Left lung (tissue), 4 donors: ENCODE measurements at regions not wholly inside any gene's neighbourhood (a gene's known extent, or its start where the extent isn't known, plus 50 kb on each side); places are given as distances from the start of the nearest gene placed in this dataset.

Source experiments
- ATAC-seq: fragments of 200-7000 bp; cut with Tn5 transposase; one replicate; pipeline ENCODE4 v1.9.1; 2020; ENCODE audit warnings: moderate library complexity
- DNase-seq, 4 donors: peaks; one replicate each; pipeline ENCODE4 v3.0.0-alpha.2; 2013 to 2020
- H3K27ac ChIP-seq, 2 donors: fragments of 200-600 bp; sonication (generic) in 1 of 2; one replicate each; pipeline versions ENCODE4 v1.5.0 to v1.8.0; 2020 to 2021
- H3K27me3 ChIP-seq, 2 donors: fragments of 200-600 bp; sonication (generic) in 1 of 2; one replicate each; pipeline versions ENCODE4 v1.5.0 to v1.8.0; 2020 to 2021
- H3K36me3 ChIP-seq, 2 donors: fragments of 200-600 bp; sonication (generic) in 1 of 2; one replicate each; pipeline versions ENCODE4 v1.5.0 to v1.8.0; 2020 to 2021
- H3K4me1 ChIP-seq, 2 donors: fragments of 200-600 bp; one replicate each; pipeline ENCODE4 v1.8.0; 2021
- H3K4me3 ChIP-seq, 2 donors: fragments of 200-600 bp; sonication (generic) in 1 of 2; one replicate each; pipeline versions ENCODE4 v1.5.0 to v1.8.0; 2020 to 2021; ENCODE audit warnings: mild to moderate bottlenecking in 1 of 2
- H3K9me3 ChIP-seq, 2 donors: fragments of 200-600 bp; sonication (generic) in 1 of 2; one replicate each; pipeline versions ENCODE4 v1.5.0 to v1.8.0; 2020 to 2021
- CTCF ChIP-seq, 2 donors: fragments of 200-600 bp; sonication (generic) in 1 of 2; IDR thresholded peaks; one replicate each; pipeline versions ENCODE4 v1.5.0 to v1.8.0; 2021; ENCODE audit warnings: antibody characterized with exemption in 2 of 2
- intact Hi-C, 2 donors: fragments of 100-400 bp; cut with DNase I; formaldehyde crosslinking; loops; one replicate each; pipeline versions ENCODE4 v1.11.2 to v1.14.2; 2022
- donor health status: DM: no; HTN: yes; CAD: no.
- donor health status: DM: no; HTN: no; CAD: no.

- no peak overlapping the region for H3K4me3 ChIP-seq
- no peak overlapping the region for H3K27ac ChIP-seq
- no peaks in the 10 kb centered on the region for H3K27me3 ChIP-seq
- no peaks in the 10 kb centered on the region for H3K4me1 ChIP-seq
- DNase-seq (no peak), ATAC-seq (no peak)
- intact Hi-C loops, result no loop called here
- H3K36me3 ChIP-seq, result no peaks in the 10 kb centered on the region
- no peaks in the 10 kb centered on the region for H3K9me3 ChIP-seq
- no peak for TF ChIP-seq CTCF (IDR thresholded peaks at IDR 0.05)
Measured at GRCh38 chr2:65782996-65783650, 350.7 kb upstream of the SPRED2 start.

GRCh38 chr2:65782186-65782585, 349.8 kb upstream of the SPRED2 start:
- no peak for ATAC-seq
- no peaks in the 10 kb centered on the region for H3K9me3 ChIP-seq
- intact Hi-C loops, result no loop called here
- H3K4me1 ChIP-seq, result no peaks in the 10 kb centered on the region
- no peak for DNase-seq
- H3K36me3 ChIP-seq, result no peaks in the 10 kb centered on the region
- H3K27me3 ChIP-seq, result no peaks in the 10 kb centered on the region
- no peak overlapping the region for H3K4me3 ChIP-seq
- no peak overlapping the region for H3K27ac ChIP-seq
- no peak for TF ChIP-seq CTCF (IDR thresholded peaks at IDR 0.05)

- H3K27ac ChIP-seq, result no peak overlapping the region
- ATAC-seq, result no peak
- intact Hi-C loops, result no loop called here
- no peaks in the 10 kb centered on the region for H3K4me1 ChIP-seq
- H3K36me3 ChIP-seq, result no peaks in the 10 kb centered on the region
- no peak overlapping the region for H3K4me3 ChIP-seq
- no peak for DNase-seq
- no peaks in the 10 kb centered on the region for H3K9me3 ChIP-seq
- no peaks in the 10 kb centered on the region for H3K27me3 ChIP-seq
- TF ChIP-seq CTCF (IDR thresholded peaks at IDR 0.05), result no peak
Measured at GRCh38 chr2:65781756-65782155, 349.4 kb upstream of the SPRED2 start.

- intact Hi-C loops, result no loop called here
- ATAC-seq (no peak), DNase-seq (no peak)
- no peak for TF ChIP-seq CTCF (IDR thresholded peaks at IDR 0.05)
- Histone ChIP-seq H3K9me3 (no peaks in the 10 kb centered on the region), H3K4me3 (no peak overlapping the region), H3K27me3 (no peaks in the 10 kb centered on the region), H3K27ac (no peak overlapping the region), H3K4me1 (no peaks in the 10 kb centered on the region), H3K36me3 (no peaks in the 10 kb centered on the region)
Measured at GRCh38 chr2:65779021-65779420, 346.6 kb upstream of the SPRED2 start.

GRCh38 chr2:65778137-65778536, 345.7 kb upstream of the SPRED2 start:
- no peak for TF ChIP-seq CTCF (IDR thresholded peaks at IDR 0.05)
- no peaks in the 10 kb centered on the region for H3K9me3 ChIP-seq
- H3K27ac ChIP-seq, result no peak overlapping the region
- H3K27me3 ChIP-seq, result no peaks in the 10 kb centered on the region
- no peak for DNase-seq
- intact Hi-C loops, result no loop called here
- ATAC-seq, result no peak
- H3K36me3 ChIP-seq, result no peaks in the 10 kb centered on the region
- H3K4me1 ChIP-seq, result no peaks in the 10 kb centered on the region
- no peak overlapping the region for H3K4me3 ChIP-seq
